ENCODE measurements at regions not wholly inside any gene's neighbourhood (a gene's known extent, or its start where the extent isn't known, plus 50 kb on each side); places are given as distances from the start of the nearest gene placed in this dataset.

DNA sequence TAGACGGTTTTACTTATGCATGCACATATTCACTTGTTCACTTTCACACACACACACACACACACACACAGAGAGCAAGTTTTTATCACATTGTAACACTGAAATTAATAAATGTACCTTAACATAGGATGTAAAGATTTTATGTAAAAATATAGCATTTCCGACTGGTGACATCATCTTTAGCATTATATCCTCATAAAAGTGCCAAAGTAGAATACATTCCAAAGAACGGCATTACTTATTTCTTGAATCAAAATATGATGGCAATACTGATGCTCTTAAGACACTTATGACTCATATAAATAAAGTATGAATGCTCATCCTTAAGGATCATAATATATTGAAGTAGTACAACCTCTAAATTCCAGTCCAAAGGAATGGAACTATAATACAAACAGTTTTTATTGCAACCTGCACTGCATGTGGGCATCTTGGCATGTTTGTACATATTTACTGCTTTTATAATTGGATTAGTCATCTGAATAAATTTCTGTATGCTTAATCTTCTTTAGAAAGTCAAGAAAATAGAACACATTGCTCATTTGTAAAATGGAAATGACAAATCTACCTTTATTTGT is 290.0 kb upstream of the SEMA3A start:
- no peak overlapping the region for H3K4me3 ChIP-seq (ENCODE audit: low read depth in 1 of 3, low read length in 3 of 3)
- no peaks in the 10 kb centered on the region for H3K27me3 ChIP-seq (ENCODE audit: control insufficient read depth in 3 of 3, insufficient read depth in 3 of 3, low read length in 3 of 3)
- WGBS, 3 donors = 83 to 93% (median 89%) methylated on average over 3 of the region's 3 CpGs
- H3K27ac ChIP-seq (ENCODE audit: low read depth in 1 of 3, low read length in 2 of 3) = no peak overlapping the region
- H3K9me3 ChIP-seq (ENCODE audit: control insufficient read depth in 2 of 2, insufficient read depth in 1 of 2, low read depth in 1 of 2, low read length in 1 of 2) = no peaks in the 10 kb centered on the region
- FAIRE-seq = no peak
- no peaks in the 10 kb centered on the region for H3K4me1 ChIP-seq (ENCODE audit: control insufficient read depth in 3 of 3, insufficient read depth in 2 of 3, low read depth in 1 of 3, low read length in 2 of 3)
- no peak for DNase-seq
- no peaks in the 10 kb centered on the region for H3K36me3 ChIP-seq (ENCODE audit: control insufficient read depth in 3 of 3, insufficient read depth in 2 of 3, low read depth in 1 of 3, low read length in 3 of 3)

DNA sequence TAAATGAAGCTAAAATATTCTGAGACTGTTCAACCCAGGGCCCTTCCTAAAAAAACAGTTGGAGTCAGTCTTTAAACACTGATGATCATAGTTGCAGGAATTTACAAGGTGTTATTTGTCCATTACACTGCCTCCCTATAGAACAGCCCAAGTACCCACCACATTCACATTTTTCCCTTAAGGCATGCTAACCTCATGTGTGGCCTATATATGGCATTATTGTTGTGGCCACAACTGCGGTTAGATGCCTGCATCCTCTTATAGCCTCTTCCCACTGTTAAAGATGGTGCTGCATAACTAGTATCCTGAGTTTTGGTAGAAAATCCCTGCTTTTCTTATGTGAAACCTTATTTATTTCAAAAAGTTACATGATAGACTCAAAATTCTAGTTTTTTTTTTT is 287.9 kb upstream of the SEMA3A start:
- H3K9me3 ChIP-seq (ENCODE audit: control insufficient read depth in 2 of 2, insufficient read depth in 1 of 2, low read depth in 1 of 2, low read length in 1 of 2) = no peaks in the 10 kb centered on the region
- FAIRE-seq (no peak), DNase-seq (no peak)
- no peak overlapping the region for H3K4me3 ChIP-seq (ENCODE audit: low read depth in 1 of 3, low read length in 3 of 3)
- no peaks in the 10 kb centered on the region for H3K4me1 ChIP-seq (ENCODE audit: control insufficient read depth in 3 of 3, insufficient read depth in 2 of 3, low read depth in 1 of 3, low read length in 2 of 3)
- H3K27ac ChIP-seq (ENCODE audit: low read depth in 1 of 3, low read length in 2 of 3) = no peak overlapping the region
- H3K27me3 ChIP-seq (ENCODE audit: control insufficient read depth in 3 of 3, insufficient read depth in 3 of 3, low read length in 3 of 3) = no peaks in the 10 kb centered on the region
- H3K36me3 ChIP-seq (ENCODE audit: control insufficient read depth in 3 of 3, insufficient read depth in 2 of 3, low read depth in 1 of 3, low read length in 3 of 3) = no peaks in the 10 kb centered on the region
- 91 to 98% (median 92%) methylated on average over 1 of the region's 1 CpG for WGBS, 3 donors

DNA sequence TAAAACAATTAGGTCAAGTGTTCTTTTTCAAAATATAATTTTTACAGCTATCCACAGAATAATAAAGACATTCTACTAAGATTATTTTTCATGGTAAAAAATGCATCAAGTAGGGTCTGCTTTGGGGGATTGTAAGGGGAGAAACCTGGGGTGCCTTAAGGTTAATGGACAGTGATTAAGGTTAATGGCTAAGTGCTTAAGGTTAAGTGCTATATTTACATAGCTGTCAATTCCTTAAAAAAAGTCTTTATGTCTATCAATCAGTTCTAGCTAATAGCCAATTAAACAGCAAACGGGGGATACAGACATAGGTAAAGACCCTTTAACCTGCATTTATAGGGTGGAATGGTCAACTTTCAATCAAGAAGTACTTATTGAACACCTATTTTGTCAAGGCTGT is 284.5 kb upstream of the SEMA3A start:
- Histone ChIP-seq H3K9me3 (ENCODE audit: control insufficient read depth in 2 of 2, insufficient read depth in 1 of 2, low read depth in 1 of 2, low read length in 1 of 2) (no peaks in the 10 kb centered on the region), H3K4me1 (ENCODE audit: control insufficient read depth in 3 of 3, insufficient read depth in 2 of 3, low read depth in 1 of 3, low read length in 2 of 3) (no peaks in the 10 kb centered on the region), H3K27me3 (ENCODE audit: control insufficient read depth in 3 of 3, insufficient read depth in 3 of 3, low read length in 3 of 3) (no peaks in the 10 kb centered on the region), H3K27ac (ENCODE audit: low read depth in 1 of 3, low read length in 2 of 3) (no peak overlapping the region), H3K4me3 (ENCODE audit: low read depth in 1 of 3, low read length in 3 of 3) (no peak overlapping the region), H3K36me3 (ENCODE audit: control insufficient read depth in 3 of 3, insufficient read depth in 2 of 3, low read depth in 1 of 3, low read length in 3 of 3) (no peaks in the 10 kb centered on the region)
- WGBS, 3 donors = 52 to 85% (median 70%) methylated on average over 1 of the region's 1 CpG
- no peak for DNase-seq
- no peak for FAIRE-seq

- no peak for FAIRE-seq
- Histone ChIP-seq H3K27me3 (ENCODE audit: control insufficient read depth in 3 of 3, insufficient read depth in 3 of 3, low read length in 3 of 3) (no peaks in the 10 kb centered on the region), H3K36me3 (ENCODE audit: control insufficient read depth in 3 of 3, insufficient read depth in 2 of 3, low read depth in 1 of 3, low read length in 3 of 3) (no peaks in the 10 kb centered on the region), H3K9me3 (ENCODE audit: control insufficient read depth in 2 of 2, insufficient read depth in 1 of 2, low read depth in 1 of 2, low read length in 1 of 2) (no peaks in the 10 kb centered on the region), H3K4me1 (ENCODE audit: control insufficient read depth in 3 of 3, insufficient read depth in 2 of 3, low read depth in 1 of 3, low read length in 2 of 3) (no peaks in the 10 kb centered on the region), H3K4me3 (ENCODE audit: low read depth in 1 of 3, low read length in 3 of 3) (no peak overlapping the region), H3K27ac (ENCODE audit: low read depth in 1 of 3, low read length in 2 of 3) (no peak overlapping the region)
- 73 to 86% (median 81%) methylated on average over 4 of the region's 4 CpGs for WGBS, 3 donors
- no peak for DNase-seq
Observed at GRCh38 chr7:84477786-84478478, 283.3 kb upstream of the SEMA3A start.

- no peaks in the 10 kb centered on the region for H3K4me1 ChIP-seq (ENCODE audit: control insufficient read depth in 3 of 3, insufficient read depth in 2 of 3, low read depth in 1 of 3, low read length in 2 of 3)
- no peak for DNase-seq
- H3K4me3 ChIP-seq (ENCODE audit: low read depth in 1 of 3, low read length in 3 of 3) = no peak overlapping the region
- H3K27ac ChIP-seq (ENCODE audit: low read depth in 1 of 3, low read length in 2 of 3) = no peak overlapping the region
- H3K36me3 ChIP-seq (ENCODE audit: control insufficient read depth in 3 of 3, insufficient read depth in 2 of 3, low read depth in 1 of 3, low read length in 3 of 3) = no peaks in the 10 kb centered on the region
- 5 to 41% (median 33%) methylated on average over 1 of the region's 1 CpG for WGBS, 3 donors
- no peaks in the 10 kb centered on the region for H3K9me3 ChIP-seq (ENCODE audit: control insufficient read depth in 2 of 2, insufficient read depth in 1 of 2, low read depth in 1 of 2, low read length in 1 of 2)
- no peak for FAIRE-seq
- no peaks in the 10 kb centered on the region for H3K27me3 ChIP-seq (ENCODE audit: control insufficient read depth in 3 of 3, insufficient read depth in 3 of 3, low read length in 3 of 3)
Observed at GRCh38 chr7:84474436-84474835, 279.8 kb upstream of the SEMA3A start.

DNA sequence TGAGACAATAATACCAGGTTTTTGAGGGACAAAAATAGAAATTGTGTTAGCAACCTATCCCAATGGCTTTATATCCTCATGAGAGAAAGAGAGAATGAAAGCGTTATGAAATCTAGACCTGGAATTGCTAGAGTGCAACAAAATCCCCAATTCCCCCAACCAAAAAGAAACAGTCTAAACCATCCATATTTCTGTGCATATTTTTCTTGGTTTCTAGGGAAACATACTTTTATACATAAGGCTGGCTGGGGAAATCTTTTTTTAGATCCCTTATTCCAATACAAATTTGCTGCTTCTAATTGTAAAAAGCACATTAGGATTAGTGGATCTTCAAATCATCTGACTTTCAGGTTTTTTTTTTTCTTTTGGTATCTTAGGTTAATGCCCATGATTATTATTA is 277.0 kb upstream of the SEMA3A start:
- 93 to 97% (median 94%) methylated on average over 1 of the region's 1 CpG for WGBS, 3 donors
- no peak for FAIRE-seq
- no peaks in the 10 kb centered on the region for H3K4me1 ChIP-seq (ENCODE audit: control insufficient read depth in 3 of 3, insufficient read depth in 2 of 3, low read depth in 1 of 3, low read length in 2 of 3)

GRCh38 chr7:84469034-84469433 is 274.4 kb upstream of the SEMA3A start:
- DNase-seq = no peak
- Histone ChIP-seq H3K27ac (ENCODE audit: low read depth in 1 of 3, low read length in 2 of 3) (no peak overlapping the region), H3K27me3 (ENCODE audit: control insufficient read depth in 3 of 3, insufficient read depth in 3 of 3, low read length in 3 of 3) (no peaks in the 10 kb centered on the region), H3K36me3 (ENCODE audit: control insufficient read depth in 3 of 3, insufficient read depth in 2 of 3, low read depth in 1 of 3, low read length in 3 of 3) (no peaks in the 10 kb centered on the region), H3K4me3 (ENCODE audit: low read depth in 1 of 3, low read length in 3 of 3) (no peak overlapping the region), H3K9me3 (ENCODE audit: control insufficient read depth in 2 of 2, insufficient read depth in 1 of 2, low read depth in 1 of 2, low read length in 1 of 2) (no peaks in the 10 kb centered on the region), H3K4me1 (ENCODE audit: control insufficient read depth in 3 of 3, insufficient read depth in 2 of 3, low read depth in 1 of 3, low read length in 2 of 3) (no peaks in the 10 kb centered on the region)
- 75 to 78% (median 78%) methylated on average over 3 of the region's 3 CpGs for WGBS, 3 donors
- no peak for FAIRE-seq

More for the DNA sequence above, 277.0 kb upstream of the SEMA3A start:
- Histone ChIP-seq H3K9me3 (ENCODE audit: control insufficient read depth in 2 of 2, insufficient read depth in 1 of 2, low read depth in 1 of 2, low read length in 1 of 2) (no peaks in the 10 kb centered on the region), H3K4me3 (ENCODE audit: low read depth in 1 of 3, low read length in 3 of 3) (no peak overlapping the region), H3K27ac (ENCODE audit: low read depth in 1 of 3, low read length in 2 of 3) (no peak overlapping the region), H3K36me3 (ENCODE audit: control insufficient read depth in 3 of 3, insufficient read depth in 2 of 3, low read depth in 1 of 3, low read length in 3 of 3) (no peaks in the 10 kb centered on the region), H3K27me3 (ENCODE audit: control insufficient read depth in 3 of 3, insufficient read depth in 3 of 3, low read length in 3 of 3) (no peaks in the 10 kb centered on the region)
- DNase-seq = no peak

GRCh38 chr7:84462259-84462658 is 267.7 kb upstream of the SEMA3A start:
- Histone ChIP-seq H3K27me3 (ENCODE audit: control insufficient read depth in 3 of 3, insufficient read depth in 3 of 3, low read length in 3 of 3) (no peaks in the 10 kb centered on the region), H3K9me3 (ENCODE audit: control insufficient read depth in 2 of 2, insufficient read depth in 1 of 2, low read depth in 1 of 2, low read length in 1 of 2) (no peaks in the 10 kb centered on the region), H3K27ac (ENCODE audit: low read depth in 1 of 3, low read length in 2 of 3) (no peak overlapping the region), H3K4me3 (ENCODE audit: low read depth in 1 of 3, low read length in 3 of 3) (no peak overlapping the region), H3K4me1 (ENCODE audit: control insufficient read depth in 3 of 3, insufficient read depth in 2 of 3, low read depth in 1 of 3, low read length in 2 of 3) (no peaks in the 10 kb centered on the region), H3K36me3 (ENCODE audit: control insufficient read depth in 3 of 3, insufficient read depth in 2 of 3, low read depth in 1 of 3, low read length in 3 of 3) (no peaks in the 10 kb centered on the region)
- FAIRE-seq (no peak), DNase-seq (no peak)

DNA sequence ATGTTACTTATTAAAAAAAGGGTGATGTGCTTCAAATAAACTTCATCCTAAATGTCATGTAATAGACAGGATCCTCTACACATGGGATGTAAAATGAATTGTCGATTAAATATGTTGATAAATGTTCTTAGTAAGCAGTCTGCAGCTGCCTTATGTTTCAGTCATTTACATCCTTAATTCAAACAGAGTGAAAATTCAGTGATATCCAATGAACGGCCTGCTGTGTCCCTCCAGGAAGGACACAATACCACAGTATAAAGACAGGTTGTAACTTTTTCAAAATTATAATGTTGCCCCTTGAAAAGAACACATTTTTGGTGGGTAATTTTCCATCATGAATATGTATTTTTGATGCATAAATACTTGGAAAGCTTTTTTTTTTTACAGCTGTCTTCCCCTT is 266.5 kb upstream of the SEMA3A start:
- DNase-seq (no peak), FAIRE-seq (no peak)
- Histone ChIP-seq H3K4me3 (ENCODE audit: low read depth in 1 of 3, low read length in 3 of 3) (no peak overlapping the region), H3K9me3 (ENCODE audit: control insufficient read depth in 2 of 2, insufficient read depth in 1 of 2, low read depth in 1 of 2, low read length in 1 of 2) (no peaks in the 10 kb centered on the region), H3K27me3 (ENCODE audit: control insufficient read depth in 3 of 3, insufficient read depth in 3 of 3, low read length in 3 of 3) (no peaks in the 10 kb centered on the region), H3K27ac (ENCODE audit: low read depth in 1 of 3, low read length in 2 of 3) (no peak overlapping the region), H3K4me1 (ENCODE audit: control insufficient read depth in 3 of 3, insufficient read depth in 2 of 3, low read depth in 1 of 3, low read length in 2 of 3) (no peaks in the 10 kb centered on the region), H3K36me3 (ENCODE audit: control insufficient read depth in 3 of 3, insufficient read depth in 2 of 3, low read depth in 1 of 3, low read length in 3 of 3) (no peaks in the 10 kb centered on the region)
- 64 to 80% (median 74%) methylated on average over 2 of the region's 2 CpGs for WGBS, 3 donors
